ENCODE measurements at regions not wholly inside any gene's neighbourhood (a gene's known extent, or its start where the extent isn't known, plus 50 kb on each side); places are given as distances from the start of the nearest gene placed in this dataset.

DNA sequence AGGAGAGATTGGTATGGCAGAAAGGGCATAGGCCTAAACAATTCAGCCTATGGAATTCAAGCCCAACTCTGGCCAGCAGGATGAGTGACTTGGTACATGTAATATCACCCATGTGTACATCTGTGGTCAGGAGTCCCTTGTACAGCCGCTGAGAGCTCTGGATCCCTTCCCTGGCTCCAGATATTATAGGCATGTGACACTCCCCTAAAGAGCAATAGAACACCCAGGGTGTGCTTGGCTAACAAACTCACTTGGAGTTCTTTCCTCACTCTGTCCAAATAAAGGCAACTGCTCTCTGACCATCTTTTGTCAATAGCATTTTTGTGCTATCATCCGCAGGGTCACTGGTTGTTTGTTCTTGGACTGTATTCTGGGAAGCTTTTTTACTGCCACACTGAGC lies 197.4 kb upstream of the NCKAP5 start:
- H3K36me3 ChIP-seq (ENCODE audit: control insufficient read depth, insufficient read depth, low read length), result no peaks in the 10 kb centered on the region
- no peak overlapping the region for H3K4me2 ChIP-seq (ENCODE audit: low read depth, low read length)
- DNase-seq, result no peak
- peaks cover 4% of the 10 kb centered on the region; the same call in 1 of the 2 replicates for H3K9me3 ChIP-seq (ENCODE audit: control insufficient read depth, insufficient read depth, low read length)
- H3K9ac ChIP-seq (ENCODE audit: low read depth, low read length), result no peak overlapping the region
- no peak overlapping the region for H2AK9ac ChIP-seq (replicated peaks; ENCODE audit: low read depth, low read length, poor library complexity)
- H3K79me1 ChIP-seq (ENCODE audit: low read depth in 1 of 2, low read length in 2 of 2), result no peaks in the 10 kb centered on the region
- dilution Hi-C loops (cut with HindIII; ENCODE audit: low sequenced_read_pairs, unreplicated experiment), result no loop called here
- peak overlapping the region; percentile 6 for H2AFZ ChIP-seq (replicated peaks; ENCODE audit: low read length, poor library complexity)
- no peak for TF ChIP-seq MAZ (IDR thresholded peaks at IDR 0.05; ENCODE audit: borderline replicate concordance, low read depth, low read length)
- H2BK20ac ChIP-seq (ENCODE audit: low read depth, low read length), result peak overlapping the region; percentile 50
- intact Hi-C loops (cut with micrococcal nuclease), result no loop called here
- H4K5ac ChIP-seq (ENCODE audit: low read depth, low read length), result no peak overlapping the region
- ChIA-PET CTCF (no interaction called here), POLR2A (ENCODE audit: unreplicated experiment) (no interaction called here)
- peak overlapping the region; percentile 75 for H3K4ac ChIP-seq (ENCODE audit: low read depth, low read length)
- no peaks in the 10 kb centered on the region for H3K27me3 ChIP-seq (ENCODE audit: control insufficient read depth, insufficient read depth, low read length)
- in situ Hi-C loops (cut with MboI; ENCODE audit: low sequenced_read_pairs), result no loop called here
- peak overlapping the region; percentile 37 for H2AK5ac ChIP-seq (ENCODE audit: low read depth, low read length)
- H3K4me3 ChIP-seq (ENCODE audit: insufficient read depth, low read depth, low read length), result no peak overlapping the region
- BruUV-seq (replicated peaks), result no TSS peak
- peaks cover 7% of the 10 kb centered on the region; the same call in 1 of the 2 replicates for H3K9me1 ChIP-seq (ENCODE audit: insufficient read depth, low read length)
- H3K23ac ChIP-seq (ENCODE audit: low read depth, low read length), result peak overlapping the region; percentile 44; the same call in 1 of the 2 replicates
- H3K27ac ChIP-seq (ENCODE audit: insufficient read depth, low read length), result peak overlapping the region; percentile 2; the same call in 1 of the 2 replicates
- H3K4me1 ChIP-seq (ENCODE audit: control insufficient read depth, insufficient read depth, low read length), result peaks cover 13% of the 10 kb centered on the region
- peak overlapping the region; percentile 7 to 48; a peak in 3 of 4 replicates for H4K8ac ChIP-seq (ENCODE audit: low read depth in 2 of 2, low read length in 2 of 2)
- H2BK120ac ChIP-seq (ENCODE audit: low read depth, low read length), result peak overlapping the region; percentile 84
- no peaks in the 10 kb centered on the region for H4K20me1 ChIP-seq (ENCODE audit: insufficient read depth, low read length)
- peak overlapping the region; percentile 17; the same call in 1 of the 2 replicates for H3K18ac ChIP-seq (ENCODE audit: low read depth, low read length)
- no peak overlapping the region for H3K56ac ChIP-seq (ENCODE audit: extremely low read depth, insufficient read depth, low read length)
- H3K14ac ChIP-seq (replicated peaks; ENCODE audit: low read depth, low read length), result peak overlapping the region; percentile 89
- WGBS, 2 experiments (ENCODE audit: extremely low coverage in 2 of 2, insufficient read length in 1 of 2), result no CpG with 5 or more reads among the region's 2 CpGs
- peak; percentile 56 for ATAC-seq (ENCODE audit: low read depth)
- H4K91ac ChIP-seq (ENCODE audit: insufficient read depth, low read depth, low read length), result peak overlapping the region; percentile 64
- H2BK15ac ChIP-seq (ENCODE audit: low read depth, low read length), result peak overlapping the region; percentile 93; the same call in 2 of the 3 replicates
- H2BK5ac ChIP-seq (ENCODE audit: low read depth, low read length, poor library complexity, severe bottlenecking), result peak overlapping the region; percentile 9
